Liver (tissue), 8 donors: ENCODE measurements at regions not wholly inside any gene's neighbourhood (a gene's known extent, or its start where the extent isn't known, plus 50 kb on each side); places are given as distances from the start of the nearest gene placed in this dataset.

ENCODE experiments used
- DNase-seq: peaks from one replicate; pipeline ENCODE4 v3.0.0-alpha.2; 2017; ENCODE audit warnings: low spot score
- H3K27ac ChIP-seq, 2 donors: one replicate each; pipeline ENCODE4 v1.7.0; 2013; ENCODE audit warnings: inconsistent platforms in 2 of 2, low read length in 2 of 2, control low read depth in 1 of 2, low read depth in 1 of 2, mild to moderate bottlenecking in 1 of 2
- H3K27me3 ChIP-seq, 4 donors: one replicate each; pipeline versions ENCODE4 v1.6.1 to v1.7.0; 2013; ENCODE audit warnings: low read length in 3 of 4, inconsistent platforms in 1 of 4, mild to moderate bottlenecking in 1 of 4, moderate library complexity in 1 of 4; ENCODE audit not compliant: control insufficient read depth in 4 of 4, insufficient read depth in 4 of 4
- H3K36me3 ChIP-seq, 4 donors: one replicate each; pipeline versions ENCODE4 v1.6.1 to v1.7.0; 2013; ENCODE audit warnings: low read length in 3 of 4, mild to moderate bottlenecking in 3 of 4, low read depth in 1 of 4, moderate library complexity in 1 of 4; ENCODE audit not compliant: control insufficient read depth in 4 of 4, insufficient read depth in 3 of 4
- H3K4me1 ChIP-seq, 4 donors: one replicate each; pipeline versions ENCODE4 v1.6.1 to v1.7.0; 2013; ENCODE audit warnings: low read length in 3 of 4, mild to moderate bottlenecking in 3 of 4, moderate library complexity in 1 of 4; ENCODE audit not compliant: control insufficient read depth in 4 of 4, insufficient read depth in 4 of 4
- H3K4me3 ChIP-seq, 3 donors: one replicate each; pipeline versions ENCODE4 v1.6.1 to v1.7.0; 2013; ENCODE audit warnings: low read length in 3 of 3, control low read depth in 1 of 3, low read depth in 1 of 3, mild to moderate bottlenecking in 1 of 3
- H3K9ac ChIP-seq, 2 donors: one replicate each; pipeline ENCODE4 v1.7.0; 2013; ENCODE audit warnings: low read length in 2 of 2, mild to moderate bottlenecking in 2 of 2, moderate library complexity in 2 of 2, control low read depth in 1 of 2, low read depth in 1 of 2
- H3K9me3 ChIP-seq, 4 donors: one replicate each; pipeline versions ENCODE4 v1.6.1 to v1.7.0; 2013; ENCODE audit warnings: low read length in 3 of 4; ENCODE audit not compliant: control insufficient read depth in 4 of 4
- ATF3 ChIP-seq: IDR thresholded peaks from 2 replicates; pipeline ENCODE4 v1.6.1; 2016; ENCODE audit warnings: antibody characterized with exemption
- CTCF ChIP-seq: fragments of 150-350 bp; IDR thresholded peaks from 2 replicates; pipeline ENCODE4 v1.5.1; 2017; ENCODE audit warnings: improper control_type of control experiment, low read depth, low read length; ENCODE audit not compliant: missing input control
- EGR1 ChIP-seq, 2 donors: IDR thresholded peaks; 2 replicates each; pipeline ENCODE4 v1.6.1; 2016 to 2018; ENCODE audit warnings: antibody characterized with exemption in 2 of 2, low read depth in 2 of 2
- FOXA1 ChIP-seq: IDR thresholded peaks from 2 replicates; pipeline ENCODE4 v1.6.1; 2016; ENCODE audit warnings: antibody characterized with exemption
- FOXA2 ChIP-seq: IDR thresholded peaks from 2 replicates; pipeline ENCODE4 v1.6.1; 2016; ENCODE audit warnings: antibody characterized with exemption
- GABPA ChIP-seq, 2 donors: IDR thresholded peaks in 1 of 2; conservative IDR thresholded peaks in 1 of 2; 2 replicates each; pipeline ENCODE4 v1.6.1; 2016; ENCODE audit warnings: antibody characterized with exemption in 2 of 2, mild to moderate bottlenecking in 1 of 2, moderate library complexity in 1 of 2
- HNF4A ChIP-seq, 2 donors: conservative IDR thresholded peaks; 2 replicates each; pipeline ENCODE4 v1.6.1; 2016; ENCODE audit warnings: antibody characterized with exemption in 2 of 2, mild to moderate bottlenecking in 2 of 2
- HNF4G ChIP-seq: IDR thresholded peaks from 2 replicates; pipeline ENCODE4 v1.6.1; 2016; ENCODE audit warnings: antibody characterized with exemption
- JUND ChIP-seq, 2 donors: IDR thresholded peaks; 2 replicates each; pipeline ENCODE4 v1.6.1; 2016; ENCODE audit warnings: antibody characterized with exemption in 2 of 2
- MAX ChIP-seq: IDR thresholded peaks from 2 replicates; pipeline ENCODE4 v1.6.1; 2016; ENCODE audit warnings: antibody characterized with exemption
- NR2F2 ChIP-seq: IDR thresholded peaks from 2 replicates; pipeline ENCODE4 v1.6.1; 2016; ENCODE audit warnings: antibody characterized with exemption
- RAD21 ChIP-seq, 2 donors: IDR thresholded peaks; 2 replicates each; pipeline ENCODE4 v1.6.1; 2016; ENCODE audit warnings: antibody characterized with exemption in 2 of 2, mild to moderate bottlenecking in 2 of 2
- REST ChIP-seq: IDR thresholded peaks from 2 replicates; pipeline ENCODE4 v1.6.1; 2016; ENCODE audit warnings: antibody characterized with exemption, mild to moderate bottlenecking
- RXRA ChIP-seq, 2 donors: IDR thresholded peaks; 2 replicates each; pipeline ENCODE4 v1.6.1; 2017 to 2018; ENCODE audit warnings: antibody characterized with exemption in 2 of 2, mild to moderate bottlenecking in 1 of 2
- SP1 ChIP-seq: IDR thresholded peaks from 2 replicates; pipeline ENCODE4 v1.6.1; 2018; ENCODE audit warnings: antibody characterized with exemption, mild to moderate bottlenecking
- TAF1 ChIP-seq: conservative IDR thresholded peaks from 2 replicates; pipeline ENCODE4 v1.6.1; 2016; ENCODE audit warnings: antibody characterized with exemption, mild to moderate bottlenecking
- YY1 ChIP-seq: IDR thresholded peaks from 2 replicates; pipeline ENCODE4 v1.6.1; 2016; ENCODE audit warnings: antibody characterized with exemption, mild to moderate bottlenecking
- ZBTB33 ChIP-seq: IDR thresholded peaks from 2 replicates; pipeline ENCODE4 v1.6.1; 2016; ENCODE audit warnings: antibody characterized with exemption
- WGBS: extraction: QIAGEN DNeasy Blood & Tissue Kit; methylation state at CpG from one replicate; pipeline ENCODE4 v1.1.7; 2013; 5-methylcytosine and 5-hydroxymethylcytosine counted together
- donor health status: healthy.
- donor health status: healthy.
- donor health status: healthy.
- donor health status: healthy.
- donor health status: healthy.

GRCh38 chr1:53408755-53409129 is 50.5 kb upstream of the DMRTB1 start:
- TF ChIP-seq FOXA2, result no peak
- TF ChIP-seq NR2F2, result no peak
- no peak for TF ChIP-seq EGR1 (IDR thresholded peaks at IDR 0.05; ENCODE audit: low read depth in 2 of 2)
- TF ChIP-seq MAX, result no peak
- TF ChIP-seq HNF4A (conservative IDR thresholded peaks at IDR 0.05), result no peak
- TF ChIP-seq JUND (IDR thresholded peaks at IDR 0.05), result no peak
- no peak for TF ChIP-seq ZBTB33
- no peak for TF ChIP-seq CTCF
- no peak for TF ChIP-seq GABPA (IDR thresholded peaks at IDR 0.05 in 1 of 2, conservative IDR thresholded peaks at IDR 0.05 in 1 of 2)
- no peak for TF ChIP-seq RXRA (IDR thresholded peaks at IDR 0.05)
- TF ChIP-seq ATF3, result no peak
- no peak for TF ChIP-seq REST
- no peak for TF ChIP-seq SP1
- no peak for TF ChIP-seq YY1
- no peak for TF ChIP-seq RAD21 (IDR thresholded peaks at IDR 0.05)
- no peak for TF ChIP-seq TAF1
- TF ChIP-seq FOXA1, result no peak
- no peak for TF ChIP-seq HNF4G
- WGBS, result 74% methylated on average over 7 of the region's 7 CpGs

GRCh38 chr1:53409233-53409632 is 50.0 kb upstream of the DMRTB1 start:
- no peak overlapping the region for H3K27ac ChIP-seq
- H3K9me3 ChIP-seq, result no peaks in the 10 kb centered on the region
- H3K4me1 ChIP-seq, result no peaks in the 10 kb centered on the region
- no peak for TF ChIP-seq CTCF
- no peak for TF ChIP-seq MAX
- no peak for TF ChIP-seq RXRA (IDR thresholded peaks at IDR 0.05)
- no peak for TF ChIP-seq EGR1 (IDR thresholded peaks at IDR 0.05; ENCODE audit: low read depth in 2 of 2)
- no peak for TF ChIP-seq RAD21 (IDR thresholded peaks at IDR 0.05)
- TF ChIP-seq HNF4G, result no peak
- TF ChIP-seq TAF1, result no peak
- no peak overlapping the region for H3K4me3 ChIP-seq
- DNase-seq, result no peak
- no peaks in the 10 kb centered on the region for H3K36me3 ChIP-seq
- H3K9ac ChIP-seq, result no peak overlapping the region
- WGBS, result 91% methylated on average over 7 of the region's 7 CpGs
- H3K27me3 ChIP-seq, result no peaks in the 10 kb centered on the region

More at GRCh38 chr1:53408755-53409129, 50.5 kb upstream of the DMRTB1 start:
- H3K27me3 ChIP-seq, result no peaks in the 10 kb centered on the region
- no peaks in the 10 kb centered on the region for H3K9me3 ChIP-seq
- no peaks in the 10 kb centered on the region for H3K36me3 ChIP-seq
- H3K9ac ChIP-seq, result no peak overlapping the region
- no peak overlapping the region for H3K27ac ChIP-seq
- no peak for DNase-seq
- H3K4me3 ChIP-seq, result no peak overlapping the region
- H3K4me1 ChIP-seq, result no peaks in the 10 kb centered on the region
